HG03442 (cell line): ENCODE measurements at regions not wholly inside any gene's neighbourhood (a gene's known extent, or its start where the extent isn't known, plus 50 kb on each side); places are given as distances from the start of the nearest gene placed in this dataset.
"Not testable (repeated sequence)": the region's sequence is repeated elsewhere in the genome, so short reads cannot be mapped to it uniquely, and the experiment has no call there.

ENCODE experiments used
- ATAC-seq: cut with Tn5 transposase; IDR thresholded peaks from one replicate; pipeline ENCODE4 v1.9.1; 2021; ENCODE audit warnings: mild to moderate bottlenecking, moderate library complexity; ENCODE audit not compliant: unreplicated experiment

DNA sequence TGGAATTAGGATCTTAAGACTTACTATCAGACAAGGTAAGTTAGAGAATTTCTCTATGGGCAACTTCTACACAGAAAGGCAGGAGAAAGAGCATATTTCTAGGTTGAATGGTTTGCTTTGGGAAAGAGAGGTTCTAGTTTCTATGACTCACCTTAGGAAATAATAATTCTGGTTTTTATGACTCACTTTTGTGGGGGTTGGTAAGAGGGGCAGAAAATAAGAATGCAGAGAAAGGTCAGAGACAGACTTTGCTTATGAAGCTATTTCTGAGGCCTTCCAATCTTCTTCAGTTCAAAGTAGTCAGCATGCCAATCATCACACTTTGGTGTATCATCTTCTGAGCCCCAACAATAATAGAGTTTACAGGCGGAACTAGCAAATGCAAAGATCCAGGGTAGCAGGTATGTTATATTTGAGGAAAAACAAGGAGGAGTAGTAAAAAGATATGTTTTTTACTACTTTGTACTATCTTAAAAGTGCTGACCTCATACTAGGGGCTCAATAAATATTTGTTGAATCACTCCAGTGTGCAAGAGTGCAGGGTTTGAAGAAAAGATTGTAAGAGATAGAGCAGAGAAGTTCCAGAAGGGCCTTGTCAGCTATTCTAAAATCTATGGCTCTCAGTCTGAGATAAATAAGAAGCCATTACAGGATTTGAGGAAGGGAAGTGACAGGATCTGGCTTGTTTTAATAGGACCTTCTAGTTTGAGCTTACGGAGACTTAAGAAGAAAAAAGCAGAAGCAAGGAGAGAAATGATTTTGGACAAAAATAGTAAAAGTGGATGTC is 56.7 kb upstream of the LRFN5 start:
- no peak for ATAC-seq

DNA sequence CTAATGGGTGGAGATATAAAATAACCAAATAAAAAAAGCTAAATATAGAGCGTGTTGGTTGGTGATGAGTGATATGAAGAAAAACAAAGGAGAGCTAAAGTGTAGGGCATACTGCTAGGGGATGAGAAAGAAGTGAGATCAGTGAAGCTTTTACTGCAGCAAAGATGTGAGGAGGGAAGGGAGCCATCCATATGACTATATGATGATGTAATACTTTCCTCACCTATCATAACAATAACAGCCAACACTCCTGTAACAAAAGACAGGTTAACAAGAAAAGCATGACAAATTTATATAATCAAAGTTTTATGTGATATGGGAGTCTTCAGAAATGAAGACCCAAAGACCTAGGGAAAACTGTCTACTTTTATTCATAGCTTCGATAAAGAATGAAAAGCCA is 57.4 kb upstream of the LRFN5 start:
- ATAC-seq: no peak

DNA sequence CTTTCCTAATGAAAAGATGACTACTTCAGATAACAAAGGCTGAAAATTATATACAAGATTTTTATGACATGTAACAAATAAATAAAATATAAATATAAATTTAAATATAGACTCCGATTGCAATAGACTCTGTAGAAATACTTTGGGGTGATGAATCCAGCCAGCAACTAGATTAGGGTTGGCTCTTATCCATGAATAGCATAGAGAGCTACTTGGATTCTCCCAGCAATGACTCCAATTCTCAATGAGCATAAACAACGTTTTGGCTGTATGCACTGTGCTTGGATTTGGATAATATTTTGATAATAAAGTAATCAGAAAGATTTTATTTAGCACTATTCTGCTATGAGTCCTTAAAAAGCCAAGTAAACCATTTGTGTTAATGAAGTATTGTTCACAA is 58.0 kb upstream of the LRFN5 start:
- ATAC-seq: no peak

DNA sequence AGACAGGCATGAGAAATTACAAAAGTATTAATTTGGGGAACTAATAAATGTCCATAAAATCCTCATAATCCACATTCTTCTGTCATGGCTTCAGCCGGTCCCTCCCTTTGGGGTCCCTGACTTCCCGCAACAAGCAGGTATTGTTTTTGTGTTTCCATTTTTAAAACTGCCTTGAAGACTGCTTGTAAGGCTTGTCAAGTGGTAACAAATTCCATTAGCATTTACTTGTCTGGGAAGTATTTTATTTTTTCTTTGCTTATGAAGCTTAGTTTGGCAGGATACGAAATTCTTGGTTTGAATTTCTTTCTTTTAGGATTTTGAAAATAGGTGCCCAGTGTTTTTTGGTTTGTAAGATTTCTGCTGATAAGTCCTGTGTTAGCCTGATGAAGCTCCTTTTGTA is 65.3 kb upstream of the LRFN5 start:
- no peak for ATAC-seq

DNA sequence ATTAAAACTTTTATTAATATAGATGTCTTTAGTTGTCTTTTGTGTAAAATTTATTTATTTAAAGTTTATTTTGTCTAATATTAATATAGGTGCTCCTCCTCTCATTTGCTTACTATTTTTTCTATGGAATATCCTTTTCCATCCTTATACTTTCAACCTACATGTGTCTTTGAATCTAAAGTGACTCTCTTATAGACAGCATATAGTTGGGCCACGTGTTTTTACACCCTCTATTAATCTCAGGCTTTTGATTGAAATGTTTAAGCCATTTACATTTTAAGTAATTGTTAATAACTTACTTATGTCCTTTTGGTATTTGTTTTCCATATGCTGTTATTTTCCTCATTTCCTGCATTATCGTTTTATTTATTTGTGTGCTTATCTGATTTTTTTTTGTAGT is 74.4 kb upstream of the LRFN5 start:
- no peak for ATAC-seq

DNA sequence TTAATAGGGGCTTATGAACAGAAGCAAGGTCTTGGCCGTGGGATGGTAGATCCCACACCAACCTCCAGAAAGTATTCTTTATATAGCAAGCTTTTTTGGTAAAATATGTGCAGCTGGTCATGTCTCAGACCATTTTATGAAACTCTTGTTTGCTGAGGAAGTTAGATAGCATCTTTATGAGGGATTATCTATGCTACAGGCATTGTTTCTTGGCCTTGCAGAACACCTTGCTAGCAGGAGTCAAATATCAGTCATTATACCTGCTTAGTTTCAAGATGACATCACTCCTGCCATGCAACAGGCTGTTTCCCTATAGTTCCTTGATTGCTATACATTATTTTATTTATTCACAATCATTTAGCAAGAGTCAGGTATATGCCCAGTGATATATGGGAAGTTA is 84.8 kb upstream of the LRFN5 start:
- no peak for ATAC-seq

DNA sequence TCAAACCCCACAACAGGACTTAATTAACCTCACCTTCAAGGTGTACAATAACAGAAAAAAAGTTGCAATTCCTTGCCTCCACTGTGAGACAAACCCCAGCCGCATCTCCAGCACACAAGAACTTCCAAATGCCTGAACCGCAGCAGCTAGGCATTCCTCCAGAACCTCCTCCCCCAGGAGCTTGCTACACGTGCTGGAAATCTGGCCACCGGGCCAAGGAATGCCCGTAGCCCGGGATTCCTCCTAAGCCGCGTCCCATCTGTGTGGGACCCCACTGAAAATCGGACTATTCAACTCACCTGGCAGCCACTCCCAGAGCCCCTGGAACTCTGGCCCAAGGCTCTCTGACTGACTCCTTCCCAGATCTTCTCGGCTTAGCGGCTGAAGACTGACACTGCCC is 88.6 kb upstream of the LRFN5 start:
- not testable (repeated sequence) for ATAC-seq

DNA sequence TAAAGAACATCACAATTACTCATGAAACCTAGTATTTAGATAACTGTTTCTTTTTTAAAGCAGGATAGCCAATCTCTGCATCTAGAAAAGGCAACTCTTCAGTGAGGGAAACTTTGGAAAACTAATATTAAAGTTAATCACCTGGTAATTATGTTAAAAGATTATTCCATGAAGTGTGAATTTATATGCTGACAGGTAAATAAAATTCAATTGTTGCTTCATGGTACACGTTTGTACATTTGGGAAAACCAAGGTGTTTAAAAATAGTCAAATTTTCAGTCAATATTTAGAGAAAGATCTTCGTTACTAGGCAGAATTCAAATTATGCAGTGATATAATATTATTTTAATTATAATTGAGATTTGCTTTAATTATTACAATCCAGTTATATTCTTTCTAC is 100.1 kb upstream of the LRFN5 start:
- ATAC-seq: no peak

DNA sequence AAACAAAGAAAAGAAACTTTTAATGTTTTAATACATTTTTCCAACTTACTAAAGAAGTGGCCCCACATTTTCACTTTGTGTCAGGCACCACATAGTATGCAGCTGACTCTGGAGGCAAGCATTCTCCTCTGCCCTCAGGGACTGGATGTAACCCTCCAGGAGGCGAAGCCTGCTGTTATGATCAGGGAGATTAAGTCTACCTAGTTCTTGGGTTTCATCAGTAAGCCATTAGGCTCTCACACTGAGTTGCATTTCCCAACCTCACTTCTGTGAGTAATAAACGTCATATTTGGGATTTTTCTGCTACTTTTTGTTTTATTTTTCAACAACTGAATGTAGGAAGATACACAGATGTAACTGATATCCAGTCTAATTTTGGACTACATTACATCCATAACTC is 101.2 kb upstream of the LRFN5 start:
- no peak for ATAC-seq

DNA sequence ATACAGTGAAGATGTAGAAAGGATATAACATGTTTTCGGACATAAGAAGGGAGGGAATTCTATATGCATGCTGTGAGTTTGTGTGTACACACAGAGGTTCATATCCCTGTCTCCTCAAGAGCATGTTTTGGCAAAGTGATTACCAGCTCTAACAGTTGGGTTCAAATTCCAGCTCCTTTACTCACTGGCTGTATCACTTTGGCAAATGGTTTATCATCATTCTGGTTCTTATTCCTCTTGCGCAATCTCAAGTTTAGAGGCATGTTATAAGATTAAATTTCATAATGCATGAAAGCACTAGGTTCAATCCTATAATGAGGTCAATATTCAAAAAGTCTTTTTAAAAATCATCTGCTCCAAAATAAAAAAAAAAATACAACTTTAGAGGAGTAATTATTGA is 107.7 kb upstream of the LRFN5 start:
- no peak for ATAC-seq

DNA sequence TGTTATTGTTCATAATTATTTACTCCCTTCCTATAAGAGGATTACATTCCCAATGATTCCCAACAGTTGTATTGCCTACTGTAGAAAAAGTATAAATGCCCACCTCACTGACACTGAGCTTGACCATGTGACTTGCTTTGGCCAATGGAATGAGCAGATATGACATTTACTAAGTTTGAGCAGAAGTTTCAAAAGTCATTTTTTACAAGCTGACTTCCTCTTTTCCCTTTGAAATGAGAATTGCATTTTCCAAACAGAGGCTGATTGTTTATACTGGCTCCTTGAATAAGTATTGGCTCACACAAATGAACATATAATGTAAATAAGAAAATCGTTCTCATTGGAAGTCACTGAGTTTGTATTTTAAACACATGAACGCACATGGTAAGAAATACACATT is 116.4 kb upstream of the LRFN5 start:
- no peak for ATAC-seq

DNA sequence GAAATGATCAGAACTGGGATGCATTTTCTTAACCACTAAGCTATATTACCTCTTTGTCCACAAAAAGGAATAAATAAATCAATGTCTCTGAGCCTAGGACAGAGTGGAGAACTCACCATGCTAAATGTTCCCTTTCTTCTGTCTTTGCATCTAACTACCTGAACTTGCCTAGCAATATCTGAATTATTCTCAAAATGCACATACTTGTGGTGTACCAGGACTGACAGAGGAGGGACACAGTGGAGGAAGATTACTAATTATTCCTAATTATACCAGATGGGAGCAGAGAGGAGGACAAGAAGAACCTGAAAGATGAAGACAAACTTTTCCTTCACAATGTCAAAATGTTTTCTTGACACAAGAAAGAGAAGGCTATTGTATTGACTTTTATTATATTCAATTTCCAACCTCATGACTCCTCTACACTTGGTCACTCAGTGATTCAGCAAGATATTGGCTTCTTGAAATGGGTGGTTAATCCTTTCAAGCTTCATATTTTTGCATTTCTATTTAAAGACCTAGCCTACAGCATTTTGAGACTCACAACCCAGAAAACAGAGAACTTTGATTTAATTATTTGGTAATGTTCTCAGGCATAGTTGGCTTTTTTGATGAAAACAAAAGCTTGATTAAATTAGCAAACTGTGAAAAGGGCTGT is 117.2 kb upstream of the LRFN5 start:
- no peak for ATAC-seq

DNA sequence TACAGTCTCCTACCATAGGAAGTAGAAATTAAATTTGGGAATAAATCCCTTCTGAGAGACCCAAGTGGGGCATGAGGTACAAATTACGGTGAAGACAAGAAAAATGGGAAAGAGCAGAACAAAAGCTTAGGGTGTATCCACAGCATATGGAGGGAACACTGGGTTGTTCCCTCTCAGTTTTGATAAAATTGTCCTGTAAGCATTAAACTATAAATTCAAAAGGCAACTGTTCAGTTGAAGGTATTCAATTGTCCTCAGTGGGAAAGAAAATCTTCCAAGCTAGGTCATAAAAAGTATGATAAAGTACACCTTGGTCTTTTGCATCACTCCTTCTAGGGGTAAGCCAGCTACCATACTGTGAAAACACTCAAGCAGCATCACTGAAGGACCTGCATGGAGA is 118.3 kb upstream of the LRFN5 start:
- no peak for ATAC-seq

DNA sequence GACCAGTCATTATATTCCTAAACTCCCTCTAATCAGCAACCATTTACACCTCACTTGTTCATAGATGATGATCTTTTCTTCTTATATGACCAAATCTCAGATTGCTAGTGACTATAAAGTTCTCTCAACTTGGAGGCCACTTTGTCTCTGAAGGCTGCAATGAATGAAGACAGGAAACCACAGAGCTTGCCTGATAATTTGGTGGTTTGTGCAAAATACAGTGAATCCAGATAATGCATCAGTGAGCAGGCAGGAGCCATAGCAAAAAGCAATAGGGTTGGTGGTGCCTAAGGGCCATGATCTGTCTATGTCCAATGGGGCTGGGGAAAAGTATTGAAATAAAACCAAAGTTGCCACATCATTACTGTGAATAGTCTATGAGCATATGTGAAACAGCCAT is 123.8 kb upstream of the LRFN5 start:
- no peak for ATAC-seq

DNA sequence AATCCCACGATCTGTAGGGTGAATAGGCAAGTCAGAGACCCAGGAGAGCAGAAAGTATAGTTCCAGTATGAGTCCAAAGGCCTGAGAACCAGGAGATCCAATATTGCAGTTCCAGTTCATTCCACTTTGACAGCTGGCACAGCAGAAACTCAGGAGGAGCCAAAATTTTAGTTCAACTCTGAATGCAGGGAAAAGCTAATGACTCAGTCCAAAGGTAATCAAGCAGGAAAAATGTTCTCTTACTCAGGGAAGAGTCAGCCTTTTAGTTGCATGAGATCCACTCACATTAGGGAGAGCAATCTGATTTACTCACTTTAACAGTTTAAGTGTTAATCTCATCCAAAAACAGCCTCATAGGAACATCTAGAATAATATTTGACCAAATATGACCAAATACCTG is 130.2 kb upstream of the LRFN5 start:
- ATAC-seq: no peak

DNA sequence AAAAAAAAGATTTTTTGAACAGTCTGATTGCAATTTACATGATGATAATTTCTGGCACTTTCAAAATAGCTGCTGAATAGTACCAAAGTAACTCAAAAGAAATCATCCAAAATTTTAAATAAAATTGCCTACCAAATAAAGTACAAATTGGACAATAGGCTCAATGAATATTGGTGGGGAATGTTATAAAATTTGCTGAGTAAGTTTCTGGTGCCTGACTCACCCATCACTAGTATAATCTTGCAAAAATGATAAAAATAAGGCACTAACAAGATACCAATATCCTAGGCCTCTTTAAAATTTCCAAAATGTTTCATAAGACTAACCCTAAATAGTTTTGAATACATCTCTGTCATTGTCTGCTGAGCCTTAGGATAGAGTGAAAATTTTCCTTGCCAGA is 145.3 kb upstream of the LRFN5 start:
- ATAC-seq: no peak

DNA sequence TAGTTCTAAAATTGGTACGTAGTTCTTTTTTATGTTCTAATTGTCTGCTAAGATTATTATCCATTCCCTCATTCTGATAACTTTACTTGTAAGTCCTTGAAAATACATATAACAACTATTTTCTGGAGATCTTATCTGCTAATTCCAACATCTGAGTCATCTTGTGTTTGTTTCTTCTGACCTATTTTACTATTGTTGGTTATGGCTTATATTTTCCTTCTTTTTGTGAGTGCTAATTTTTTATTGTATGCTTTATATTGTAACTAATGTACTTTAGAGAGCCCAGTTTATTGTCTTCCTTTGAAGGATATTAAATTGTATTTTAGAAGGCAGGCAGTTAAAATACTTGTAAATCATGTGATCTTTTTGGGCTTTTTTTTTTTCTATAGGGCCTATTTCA is 149.3 kb upstream of the LRFN5 start:
- ATAC-seq: no peak

DNA sequence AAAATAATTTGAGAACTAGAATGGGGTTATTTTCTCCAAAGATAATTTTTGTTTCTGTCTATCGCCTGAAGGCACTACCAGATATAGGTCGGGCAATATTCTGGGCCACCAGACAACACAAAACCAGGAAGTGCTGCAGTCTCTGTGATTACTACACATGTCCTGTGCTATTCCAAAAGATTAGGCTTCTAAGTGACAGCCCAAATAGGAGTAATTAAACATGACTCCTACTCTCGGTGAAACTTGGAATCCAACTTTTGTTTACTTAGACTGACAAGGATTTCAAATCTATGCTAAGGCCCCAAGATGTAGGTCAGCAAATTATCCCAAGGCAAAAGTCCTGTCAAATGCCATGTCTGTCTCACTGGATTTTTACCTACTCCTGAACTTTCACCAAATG is 157.6 kb upstream of the LRFN5 start:
- ATAC-seq: no peak

DNA sequence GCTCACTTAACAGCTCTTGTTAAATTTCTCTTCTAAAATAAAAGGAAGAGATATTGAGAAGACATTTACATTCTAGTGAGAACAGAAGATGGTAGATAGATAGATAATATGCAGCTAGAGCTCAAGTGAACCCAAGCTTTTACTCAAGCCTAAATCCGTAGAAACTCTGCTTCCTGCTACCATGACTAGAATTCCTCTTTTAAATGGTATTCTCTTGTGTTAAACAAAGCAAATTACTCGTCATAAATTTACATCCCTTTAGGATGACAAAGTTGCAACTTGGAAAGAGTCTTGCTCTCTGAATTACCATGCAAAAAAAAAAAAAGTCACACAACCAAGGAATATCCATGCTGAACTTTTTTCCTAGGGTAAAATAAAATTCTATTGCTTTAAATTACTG is 160.7 kb upstream of the LRFN5 start:
- ATAC-seq: no peak

DNA sequence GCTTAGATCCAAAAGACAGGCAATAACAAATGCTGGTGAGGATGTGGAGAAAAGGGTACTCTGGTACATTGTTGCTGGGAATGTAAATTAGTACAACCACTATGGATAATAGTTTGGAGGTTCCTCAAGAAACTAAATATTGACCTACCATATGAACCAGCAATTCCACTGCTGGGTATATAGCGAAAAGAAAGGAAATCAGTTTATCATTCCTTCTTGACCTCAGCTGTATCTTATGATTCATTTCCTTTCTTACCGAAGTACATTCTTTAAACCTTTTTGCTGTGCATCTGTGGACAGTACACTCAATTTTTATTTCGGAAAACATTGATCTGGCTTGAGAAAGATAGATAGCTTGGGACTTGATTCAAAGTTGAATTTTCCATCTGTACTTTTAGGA is 183.2 kb upstream of the LRFN5 start:
- ATAC-seq: no peak

DNA sequence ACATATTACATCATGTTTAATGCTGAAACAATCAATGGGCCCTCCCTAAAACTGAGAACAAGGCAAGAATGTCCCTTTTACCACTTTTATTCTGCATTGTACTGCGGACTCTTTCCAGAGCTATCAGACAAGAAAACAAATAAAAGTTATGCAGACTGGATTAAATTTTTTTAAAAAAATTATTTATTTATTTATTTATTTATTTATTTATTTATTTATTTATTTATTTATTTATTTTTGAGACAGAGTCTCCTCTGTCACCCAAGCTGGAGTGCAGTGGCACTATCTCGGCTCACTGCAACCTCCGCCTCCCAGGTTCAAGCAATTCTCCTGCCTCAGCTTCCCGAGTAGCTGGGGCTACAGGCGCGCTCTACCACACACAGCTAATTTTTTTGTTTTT is 185.4 kb upstream of the LRFN5 start:
- not testable (repeated sequence) for ATAC-seq

DNA sequence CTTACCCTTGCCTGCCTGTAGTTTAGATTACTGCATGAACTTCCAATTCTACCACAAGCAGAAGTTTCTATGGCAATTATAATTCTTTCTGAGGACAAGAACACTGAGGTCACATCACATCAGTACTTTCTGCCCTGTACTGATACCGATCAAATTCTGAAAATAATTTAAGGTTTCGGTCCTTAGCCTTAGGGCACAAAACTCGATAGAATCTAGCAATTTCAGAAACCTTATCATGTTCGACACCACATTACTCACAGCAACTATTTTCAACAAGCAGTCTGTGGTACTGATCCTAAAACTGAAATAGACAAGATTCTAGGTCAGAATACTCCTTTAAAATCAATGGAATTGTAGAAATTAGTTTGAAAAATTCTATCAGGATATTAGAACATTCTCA is 187.0 kb upstream of the LRFN5 start:
- no peak for ATAC-seq

DNA sequence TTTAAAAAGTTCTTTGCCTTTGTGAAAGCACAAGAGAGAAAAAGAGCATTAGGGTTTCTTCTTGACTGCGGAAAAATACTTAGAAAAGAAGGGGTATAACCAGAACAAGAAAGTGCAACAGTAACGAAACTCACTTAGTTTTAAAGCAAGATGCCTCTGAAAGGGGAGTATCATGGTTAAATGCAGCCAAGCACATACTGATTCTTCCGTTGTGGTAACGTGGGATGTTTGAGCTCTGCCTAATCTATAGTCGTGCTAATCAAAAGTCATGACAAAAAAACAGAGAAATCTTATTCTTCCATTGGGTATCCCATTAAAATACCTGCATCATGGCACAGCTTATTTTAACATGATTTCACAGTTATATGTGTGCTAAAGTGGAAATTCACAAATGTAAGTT is 187.8 kb upstream of the LRFN5 start:
- no peak for ATAC-seq
